Kidney (tissue), 13 donors: ENCODE measurements at regions not wholly inside any gene's neighbourhood (a gene's known extent, or its start where the extent isn't known, plus 50 kb on each side); places are given as distances from the start of the nearest gene placed in this dataset.
A peak's percentile ranks its signal among the peaks of the same experiment; 100 is the strongest.

Experiments
- DNase-seq, 5 donors: peaks; one replicate each; pipeline ENCODE4 v3.0.0-alpha.2; 2013 to 2020
- FAIRE-seq: peaks from 2 replicates; lab custom pipeline; 2012; peaks lifted over from hg19 to GRCh38; lab: Jason Lieb, UNC
- H3K27ac ChIP-seq, 2 donors: one replicate each; pipeline ENCODE4 v1.7.0; 2013; ENCODE audit warnings: low read depth in 2 of 2, low read length in 2 of 2, inconsistent platforms in 1 of 2
- H3K27me3 ChIP-seq: one replicate; pipeline ENCODE4 v1.7.1; 2013; ENCODE audit warnings: low read length, inconsistent platforms; ENCODE audit not compliant: control insufficient read depth, insufficient read depth
- H3K36me3 ChIP-seq, 3 donors: one replicate each; pipeline versions ENCODE4 v1.7.0 to v1.7.1; 2013; ENCODE audit warnings: low read length in 3 of 3, control low read depth in 1 of 3, inconsistent platforms in 1 of 3; ENCODE audit not compliant: insufficient read depth in 3 of 3, control insufficient read depth in 2 of 3
- H3K4me1 ChIP-seq, 3 donors: one replicate each; pipeline versions ENCODE4 v1.7.0 to v1.7.1; 2013; ENCODE audit warnings: low read length in 3 of 3, inconsistent platforms in 1 of 3, low read depth in 1 of 3; ENCODE audit not compliant: control insufficient read depth in 2 of 3, insufficient read depth in 2 of 3
- H3K4me3 ChIP-seq, 3 donors: one replicate each; pipeline versions ENCODE4 v1.7.0 to v1.8.1; 2013; ENCODE audit warnings: low read length in 3 of 3, control low read depth in 1 of 3, inconsistent platforms in 1 of 3
- H3K9ac ChIP-seq, 3 donors: one replicate each; pipeline versions ENCODE4 v1.7.0 to v1.7.1; 2013; ENCODE audit warnings: low read length in 3 of 3, control low read depth in 1 of 3, inconsistent platforms in 1 of 3
- H3K9me3 ChIP-seq, 3 donors: one replicate each; pipeline versions ENCODE4 v1.7.0 to v1.7.1; 2013; ENCODE audit warnings: low read length in 3 of 3, control low read depth in 1 of 3, inconsistent platforms in 1 of 3; ENCODE audit not compliant: control insufficient read depth in 2 of 3, insufficient read depth in 1 of 3
- CTCF ChIP-seq: IDR thresholded peaks from 3 replicates; pipeline ENCODE4 v1.5.1; 2012; ENCODE audit warnings: mild to moderate bottlenecking, moderate library complexity, borderline replicate concordance; ENCODE audit not compliant: insufficient read depth; ENCODE audit errors: extremely low read depth
- intact Hi-C: fragments of 100-400 bp; cut with DNase I; formaldehyde crosslinking; loops from one replicate; pipeline ENCODE4 v1.11.1; 2022
- donor health status: control.
- donor health status: control.
- donor health status: control.
- donor health status: control.
- donor health status: control.
- donor health status: DM: yes; HTN: yes; CAD: no.
- donor health status: Normal renal cell carcinoma (clear cell type).

GRCh38 chr15:62298811-62299210 is 133.7 kb upstream of the C2CD4B start:
- H3K9ac ChIP-seq, result no peak overlapping the region
- intact Hi-C loops, result no loop called here
- H3K27ac ChIP-seq, result no peak overlapping the region
- FAIRE-seq (no peak), DNase-seq (peak in 2 of 5 donors; percentile 17 to 38)
- H3K36me3 ChIP-seq, result no peaks in the 10 kb centered on the region
- no peaks in the 10 kb centered on the region for H3K27me3 ChIP-seq
- H3K4me3 ChIP-seq, result no peak overlapping the region
- TF ChIP-seq CTCF, result no peak
- no peaks in the 10 kb centered on the region for H3K4me1 ChIP-seq
- no peaks in the 10 kb centered on the region for H3K9me3 ChIP-seq

GRCh38 chr15:62299541-62299940 is 134.5 kb upstream of the C2CD4B start:
- no peaks in the 10 kb centered on the region for H3K36me3 ChIP-seq
- DNase-seq, result peak in 1 of 5 donors; percentile 28
- no peak overlapping the region for H3K9ac ChIP-seq
- FAIRE-seq, result no peak
- no peak for TF ChIP-seq CTCF
- H3K27ac ChIP-seq, result no peak overlapping the region
- H3K27me3 ChIP-seq, result no peaks in the 10 kb centered on the region
- no peaks in the 10 kb centered on the region for H3K4me1 ChIP-seq
- intact Hi-C loops, result no loop called here
- no peak overlapping the region for H3K4me3 ChIP-seq
- H3K9me3 ChIP-seq, result no peaks in the 10 kb centered on the region

GRCh38 chr15:62301993-62302675 is 137.0 kb upstream of the C2CD4B start:
- DNase-seq (no peak), FAIRE-seq (no peak)
- no peaks in the 10 kb centered on the region for H3K9me3 ChIP-seq
- intact Hi-C loops, result no loop called here
- H3K4me1 ChIP-seq, result peaks cover 0 to 3% (median 0%) of the 10 kb centered on the region in 3 donors
- no peaks in the 10 kb centered on the region for H3K36me3 ChIP-seq
- no peak for TF ChIP-seq CTCF
- H3K4me3 ChIP-seq, result no peak overlapping the region
- H3K27me3 ChIP-seq, result no peaks in the 10 kb centered on the region
- no peak overlapping the region for H3K27ac ChIP-seq
- H3K9ac ChIP-seq, result no peak overlapping the region
